NCI-H128 (cell line): ENCODE measurements at regions not wholly inside any gene's neighbourhood (a gene's known extent, or its start where the extent isn't known, plus 50 kb on each side); places are given as distances from the start of the nearest gene placed in this dataset.

ENCODE experiments used
- DNase-seq: peaks from one replicate; lab custom pipeline; 2025; ENCODE audit not compliant: unreplicated experiment; lab: John Stamatoyannopoulos, UW

DNA sequence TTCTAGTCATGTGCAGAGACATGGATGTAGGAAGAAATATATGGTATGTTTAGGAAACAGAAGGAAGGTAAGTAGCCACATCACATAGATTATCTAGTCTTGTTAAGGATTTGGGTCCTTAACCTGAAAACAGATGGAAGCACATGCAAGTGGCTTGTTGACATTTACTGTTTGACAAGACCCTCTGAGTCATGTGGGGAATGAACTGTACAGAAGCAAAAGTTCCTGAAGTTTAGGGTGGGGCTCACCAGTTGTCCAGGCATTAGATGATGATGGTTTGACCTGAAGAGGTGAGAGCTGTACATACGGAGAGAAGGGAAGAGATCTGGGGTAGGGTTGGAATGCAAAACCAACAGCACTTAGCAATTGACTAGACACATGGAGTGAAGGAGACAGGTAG lies 281.1 kb upstream of the GRIP1 start:
- DNase-seq, result no peak

DNA sequence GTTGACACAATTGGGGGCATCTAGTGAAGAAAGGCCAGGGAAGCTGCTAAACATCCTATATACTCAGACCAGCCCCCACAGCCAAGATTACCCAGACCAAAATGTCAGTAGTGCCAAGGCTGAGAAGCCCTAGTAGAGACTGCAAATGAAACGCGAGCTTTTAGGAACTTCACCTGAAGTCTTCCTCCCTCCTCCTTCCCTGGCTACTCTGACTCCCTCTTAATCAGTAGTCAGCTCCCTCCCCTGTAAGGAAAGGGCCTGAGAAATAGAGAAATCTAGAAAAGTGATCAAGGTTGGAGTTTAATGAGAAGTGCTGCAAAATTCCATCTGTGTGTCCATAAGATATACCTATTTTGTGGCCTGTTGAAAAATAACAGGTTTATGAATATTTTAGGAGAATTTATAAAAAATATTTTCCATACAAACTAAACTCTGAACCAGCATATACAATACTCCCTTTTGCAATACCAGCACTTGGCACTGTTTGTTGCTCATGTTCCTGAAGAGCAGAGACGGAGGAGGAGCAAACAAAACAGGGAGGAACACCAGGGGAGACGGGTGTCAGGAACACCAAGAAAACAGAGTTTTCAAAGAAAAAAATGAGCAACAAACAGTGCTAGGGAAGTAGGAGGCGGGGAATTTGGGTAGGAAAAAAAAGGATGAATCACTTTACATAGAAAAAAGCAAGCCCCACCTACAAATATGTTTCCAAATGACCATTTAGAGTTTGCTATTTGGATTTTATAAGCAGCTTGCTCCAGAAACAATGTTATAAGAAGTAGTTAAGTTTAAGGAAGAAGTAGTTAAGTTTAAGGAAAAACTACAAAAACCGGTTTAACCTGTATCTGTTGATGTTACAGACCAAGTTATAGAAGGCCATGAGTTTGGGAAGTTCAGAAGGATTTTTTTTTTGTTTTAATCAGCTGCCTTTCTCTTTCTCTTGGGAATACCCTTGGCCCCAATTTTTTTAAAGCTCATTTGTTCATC lies 282.1 kb upstream of the GRIP1 start:
- DNase-seq, result no peak

DNA sequence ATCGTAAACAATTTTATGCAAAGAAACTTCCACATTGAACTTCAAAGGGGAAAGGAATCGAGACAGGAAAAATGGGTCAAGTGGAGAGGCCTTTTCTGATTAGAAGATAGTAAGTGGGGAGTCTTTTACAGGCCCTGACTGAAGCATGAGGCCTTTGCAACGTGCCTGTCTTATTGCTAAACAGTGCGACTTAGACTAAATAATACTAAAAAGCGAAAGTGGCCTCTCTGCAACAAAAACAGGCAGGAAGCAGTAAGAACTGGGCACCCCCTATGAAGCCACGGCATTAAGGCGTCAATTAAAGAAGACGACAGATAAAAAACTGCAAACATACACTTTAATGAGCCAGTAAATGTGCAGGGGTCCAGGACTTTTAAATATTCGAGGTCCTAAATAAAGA lies 283.4 kb upstream of the GRIP1 start:
- DNase-seq, result no peak

DNA sequence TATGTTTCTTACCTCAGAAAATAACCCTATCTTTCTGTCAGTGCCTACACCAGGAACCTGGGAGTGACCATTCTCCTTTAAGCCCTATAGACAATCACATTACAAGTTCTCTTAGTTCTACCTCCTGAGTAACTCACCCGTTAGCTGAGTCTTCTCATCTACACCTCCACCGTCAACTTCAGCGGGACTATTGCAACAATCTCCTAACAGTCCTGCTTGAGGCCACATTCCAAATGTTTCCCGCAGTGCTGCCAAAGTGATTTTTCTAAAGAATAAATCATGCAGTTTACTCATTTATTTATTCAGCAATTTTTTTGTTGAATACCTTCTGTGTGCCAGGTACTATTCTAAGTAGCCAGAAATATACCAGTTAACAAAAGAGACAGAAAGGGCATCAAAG lies 285.0 kb upstream of the GRIP1 start:
- DNase-seq, result no peak

DNA sequence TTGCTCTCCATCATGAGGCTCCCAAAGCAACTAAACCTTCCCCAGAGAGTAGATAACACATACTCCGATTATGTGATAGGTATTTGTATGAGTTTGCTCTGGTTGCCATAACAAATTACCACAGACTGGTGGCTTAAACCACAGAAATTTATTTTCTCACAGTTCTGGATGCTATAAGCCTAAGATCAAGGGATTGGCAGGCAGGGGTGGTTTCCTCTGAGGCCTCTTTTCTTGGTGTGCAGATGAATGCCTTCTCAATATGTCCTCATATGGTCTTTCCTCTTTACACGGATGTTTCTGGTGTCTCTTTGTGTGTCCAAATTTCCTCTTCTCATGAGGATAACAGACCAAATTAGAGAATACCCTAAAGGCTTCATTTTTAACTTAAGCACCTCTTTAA lies 285.8 kb upstream of the GRIP1 start:
- DNase-seq, result no peak

DNA sequence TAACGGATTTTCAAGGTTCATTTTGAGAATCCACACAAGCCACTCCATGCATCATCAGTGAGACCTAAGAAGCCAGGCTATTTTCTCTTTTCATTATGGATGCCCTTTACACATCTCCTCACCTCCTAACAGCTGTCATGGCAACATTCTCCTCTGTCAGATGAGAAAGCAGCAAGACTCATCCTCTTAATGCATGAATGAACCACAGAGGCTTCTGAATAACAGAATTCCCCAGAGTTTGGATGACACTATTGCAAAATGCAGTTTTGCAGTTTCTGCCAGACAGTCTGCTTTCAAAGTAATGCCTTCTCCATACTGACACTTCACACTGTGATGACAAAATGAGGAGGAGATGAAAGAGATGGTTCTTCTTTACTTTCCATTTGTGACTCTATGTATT lies 286.7 kb upstream of the GRIP1 start:
- DNase-seq, result no peak

DNA sequence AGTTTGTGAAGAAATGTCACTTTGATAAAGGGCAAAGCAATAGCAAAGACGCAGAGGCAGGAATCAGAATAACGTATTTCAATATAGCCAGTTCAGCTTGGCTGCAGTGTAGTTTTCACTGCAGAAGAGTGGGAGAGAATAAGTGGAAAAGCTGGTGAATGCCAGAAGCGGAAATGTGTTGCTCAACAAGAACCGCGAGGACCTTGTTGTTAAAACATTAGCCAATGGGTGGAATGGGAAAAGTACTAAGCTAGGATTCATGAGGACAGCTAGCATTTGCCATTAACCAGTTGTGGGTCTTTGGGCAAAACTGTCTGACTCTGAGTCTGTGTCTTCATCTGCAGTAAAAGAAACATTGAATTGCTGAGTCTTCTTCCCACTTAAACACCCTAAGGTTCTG lies 292.9 kb upstream of the GRIP1 start:
- DNase-seq, result no peak

DNA sequence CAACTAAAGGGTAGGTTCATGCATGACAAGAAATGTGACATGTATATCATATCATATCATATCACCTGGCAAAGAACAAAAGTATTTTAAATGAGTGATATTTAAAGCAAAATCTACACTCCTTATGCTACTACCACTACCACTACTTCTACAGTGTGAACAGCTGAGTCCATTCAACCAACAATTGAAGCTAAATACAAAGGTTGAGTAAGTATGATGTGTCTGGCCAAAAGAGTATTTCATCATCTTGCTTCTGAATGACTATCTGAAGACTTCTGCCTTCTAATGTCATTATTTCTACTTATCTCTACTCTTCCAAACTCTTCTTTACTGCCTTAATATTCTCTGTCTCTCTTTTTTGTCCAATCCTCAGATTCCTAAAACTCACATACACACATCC lies 292.6 kb upstream of the CAND1 start:
- no peak for DNase-seq

DNA sequence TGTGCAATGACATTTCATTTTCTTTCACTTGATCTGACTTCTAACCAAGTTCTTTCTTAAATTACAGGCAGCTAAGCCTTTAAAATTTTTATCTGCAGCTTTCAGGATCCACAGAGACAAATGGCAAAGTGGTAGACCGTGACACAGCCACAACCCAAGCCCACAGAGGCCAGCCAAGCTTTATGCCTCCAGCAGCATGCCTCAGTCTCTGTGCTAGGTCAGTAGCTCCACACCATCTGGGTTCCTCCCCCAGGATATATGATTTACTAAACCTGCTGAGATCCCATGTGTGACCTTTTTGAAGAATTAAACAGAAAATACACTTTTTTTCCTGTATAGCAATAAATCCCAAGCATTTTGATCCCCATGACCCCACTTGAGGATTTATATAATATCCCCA lies 290.4 kb upstream of the CAND1 start:
- no peak for DNase-seq

DNA sequence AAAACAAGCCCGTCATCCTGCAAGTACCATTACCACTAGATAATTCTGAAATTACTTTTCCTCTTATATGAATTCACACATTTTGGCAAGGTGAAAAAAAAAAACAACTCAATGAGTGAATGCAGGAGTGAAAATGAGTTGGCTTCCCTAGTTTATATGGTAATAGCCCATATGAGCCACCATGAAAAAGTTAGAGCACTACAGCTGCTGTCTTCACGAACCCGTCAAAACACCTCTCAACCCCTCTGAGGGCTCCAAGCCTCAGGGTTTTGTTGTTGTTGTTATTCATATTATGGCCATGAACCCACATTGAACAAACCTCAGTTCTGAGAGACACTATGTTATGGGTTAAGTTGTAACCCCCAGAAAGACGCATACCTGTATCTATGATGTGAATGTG lies 289.9 kb upstream of the CAND1 start:
- DNase-seq, result no peak

DNA sequence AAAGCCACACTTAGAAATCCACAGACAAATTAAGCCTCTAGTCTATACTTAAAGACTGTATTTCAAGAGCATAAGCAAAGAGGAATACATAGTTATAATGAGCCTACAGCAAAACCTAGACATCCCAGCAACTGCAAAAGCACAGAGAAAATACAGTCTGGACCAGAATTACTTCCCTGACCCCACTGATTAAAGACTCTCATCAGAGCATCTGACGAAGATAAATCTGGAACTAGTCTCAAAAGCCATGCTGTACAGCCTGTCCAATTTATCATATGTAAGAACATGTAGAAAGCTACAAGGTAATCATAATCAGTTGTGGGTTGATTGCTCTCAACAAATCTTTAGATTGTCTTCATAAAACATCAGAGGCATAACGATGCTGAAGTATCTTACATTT lies 285.1 kb upstream of the CAND1 start:
- no peak for DNase-seq

DNA sequence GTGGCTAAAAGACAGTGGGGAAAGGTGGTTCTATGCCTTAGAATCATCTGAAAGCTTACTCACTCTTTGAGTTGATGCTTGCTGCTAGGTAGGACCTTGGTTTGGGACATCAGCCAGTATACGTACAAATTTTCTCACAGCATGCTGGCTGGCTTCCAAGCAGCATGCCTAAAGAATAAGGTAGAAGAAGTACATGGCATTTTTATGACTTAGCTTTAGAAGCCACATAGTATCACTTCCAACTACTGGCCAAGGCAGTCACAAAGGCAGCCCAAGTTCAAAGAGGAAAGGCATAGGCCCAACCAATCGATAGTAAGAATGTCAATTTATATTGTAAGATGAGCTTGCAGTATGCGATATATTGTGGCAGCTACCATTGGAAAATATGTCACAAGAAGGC lies 284.2 kb upstream of the CAND1 start:
- no peak for DNase-seq

DNA sequence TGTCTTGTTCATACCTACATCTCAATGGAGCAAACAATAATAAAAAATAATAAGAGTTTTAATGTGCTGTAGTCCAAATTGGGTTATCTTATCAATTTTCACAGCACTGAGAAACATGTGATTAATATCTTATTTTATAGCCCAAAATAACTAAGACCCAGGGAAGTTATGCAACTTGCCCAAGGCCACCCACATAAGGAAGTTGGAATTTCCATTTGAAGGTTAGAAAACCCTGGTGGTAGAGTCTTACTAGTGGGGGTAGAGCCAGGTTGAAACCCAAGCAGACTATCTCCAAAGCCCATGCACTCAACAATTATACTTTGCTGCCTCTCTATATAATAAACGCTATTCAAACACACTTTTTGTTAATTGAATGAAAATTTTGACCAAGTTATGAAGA lies 270.0 kb upstream of the CAND1 start:
- DNase-seq, result no peak

DNA sequence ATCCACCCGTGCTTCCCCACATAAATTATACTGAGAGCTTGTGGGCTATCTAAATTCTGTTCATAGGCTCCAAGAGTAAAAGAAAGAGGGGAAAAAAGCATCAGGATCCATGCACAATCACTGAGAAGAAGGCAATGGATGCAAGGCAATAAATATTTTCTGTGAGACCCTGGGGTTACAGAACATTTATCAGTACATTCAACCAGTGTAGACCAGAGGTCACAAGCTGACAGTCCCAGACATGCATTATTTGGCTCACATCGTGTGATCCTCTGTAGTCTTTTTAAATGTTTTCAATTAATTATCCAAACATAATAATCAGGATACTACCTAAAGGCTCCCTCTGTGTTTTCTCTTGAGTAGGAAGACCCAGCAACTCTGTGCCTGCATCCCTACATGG lies 267.9 kb upstream of the CAND1 start:
- DNase-seq, result no peak

DNA sequence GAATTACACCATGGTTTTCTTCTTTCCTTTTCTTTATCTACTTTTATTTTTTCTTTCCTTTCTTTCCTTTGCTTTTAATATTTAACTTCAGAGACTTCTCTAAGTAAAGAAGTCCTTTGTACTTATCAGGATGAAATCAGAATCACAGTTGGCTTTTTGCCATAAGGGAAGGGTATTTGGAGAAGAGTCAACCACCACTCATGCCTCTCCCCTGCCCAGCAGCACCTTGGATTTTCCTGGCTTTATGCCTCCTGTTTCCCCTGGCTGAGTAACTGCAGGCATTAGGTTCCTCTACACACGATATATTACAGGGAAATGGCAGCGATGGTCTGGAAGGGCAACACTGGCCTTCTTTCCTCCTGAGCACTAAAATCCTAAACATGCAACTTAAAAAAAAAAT lies 266.4 kb upstream of the CAND1 start:
- no peak for DNase-seq

DNA sequence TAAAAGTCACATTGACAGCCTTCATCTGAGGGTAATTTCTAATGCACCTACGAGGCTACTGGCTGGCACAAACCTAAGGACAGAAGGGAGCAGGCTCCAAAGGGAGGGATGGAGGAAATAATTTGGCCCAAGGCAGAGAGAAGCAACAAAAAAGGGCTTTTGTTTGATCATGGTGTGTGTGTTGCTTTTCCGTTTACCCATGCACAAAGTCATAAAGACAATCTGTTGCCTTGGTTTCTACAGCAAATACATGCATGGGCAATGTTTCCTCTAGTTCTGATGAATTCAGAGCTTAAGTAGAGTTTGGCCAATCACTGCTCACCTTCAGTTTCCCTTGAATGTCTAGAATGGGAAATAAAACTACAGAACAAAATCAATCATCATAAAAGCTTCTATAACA lies 262.5 kb upstream of the CAND1 start:
- DNase-seq, result no peak

DNA sequence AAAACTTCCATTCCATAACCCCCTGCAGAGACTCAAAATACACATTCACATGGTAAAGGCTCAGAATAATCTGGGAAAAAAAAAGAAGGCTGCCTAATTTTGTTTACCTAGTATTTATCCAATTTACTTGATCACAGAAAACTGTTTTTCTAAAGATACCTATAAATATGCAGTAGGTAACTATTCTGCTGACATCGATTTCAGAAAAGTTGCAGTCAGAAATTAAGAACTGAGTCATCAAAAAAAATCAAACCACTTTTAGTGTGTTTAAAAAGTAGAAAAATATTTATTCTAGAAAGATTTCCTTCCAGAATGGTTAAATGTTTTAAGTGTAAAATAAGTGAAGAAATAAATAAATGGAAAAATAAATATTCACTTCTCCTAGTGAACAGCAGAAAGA lies 254.5 kb upstream of the CAND1 start:
- no peak for DNase-seq

DNA sequence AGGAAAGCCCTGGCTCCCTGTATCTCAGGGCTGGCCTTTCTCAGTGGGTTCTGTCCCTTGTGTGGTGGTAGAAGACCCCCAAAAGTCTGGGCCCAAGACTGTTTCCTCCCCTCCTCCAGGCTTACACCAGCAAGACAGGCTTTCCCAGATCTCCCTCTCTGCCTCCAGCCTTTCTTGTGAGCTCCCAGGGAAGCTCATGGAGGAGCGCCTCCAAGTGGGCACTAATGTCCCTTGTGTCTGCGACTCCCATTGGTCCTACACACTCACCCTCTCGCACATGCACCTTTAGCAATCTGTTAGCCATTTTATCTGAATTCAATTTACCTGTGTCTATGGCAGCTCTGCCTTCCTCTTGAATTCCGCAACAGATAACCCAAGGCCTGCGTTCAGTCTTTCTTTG lies 251.1 kb upstream of the CAND1 start:
- DNase-seq, result no peak

DNA sequence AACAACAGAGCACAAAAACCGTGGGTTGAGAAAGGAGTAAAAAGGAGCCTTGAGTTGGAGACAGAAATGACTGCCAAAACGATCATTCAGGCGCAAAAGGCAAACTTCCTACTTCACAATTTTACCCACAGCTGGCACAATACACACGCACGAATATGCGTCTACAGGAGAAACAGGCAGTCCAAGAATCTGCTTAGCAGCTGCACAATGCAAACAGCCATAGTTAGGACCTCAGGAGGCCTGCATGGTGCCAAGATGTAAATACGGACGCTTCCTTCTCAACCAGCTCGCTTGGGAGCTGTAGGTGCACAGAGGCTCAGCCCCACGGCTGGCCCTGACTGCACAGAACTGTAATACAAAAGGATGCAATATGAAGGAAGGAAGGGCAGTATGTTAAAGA lies 250.1 kb upstream of the CAND1 start:
- DNase-seq, result no peak

DNA sequence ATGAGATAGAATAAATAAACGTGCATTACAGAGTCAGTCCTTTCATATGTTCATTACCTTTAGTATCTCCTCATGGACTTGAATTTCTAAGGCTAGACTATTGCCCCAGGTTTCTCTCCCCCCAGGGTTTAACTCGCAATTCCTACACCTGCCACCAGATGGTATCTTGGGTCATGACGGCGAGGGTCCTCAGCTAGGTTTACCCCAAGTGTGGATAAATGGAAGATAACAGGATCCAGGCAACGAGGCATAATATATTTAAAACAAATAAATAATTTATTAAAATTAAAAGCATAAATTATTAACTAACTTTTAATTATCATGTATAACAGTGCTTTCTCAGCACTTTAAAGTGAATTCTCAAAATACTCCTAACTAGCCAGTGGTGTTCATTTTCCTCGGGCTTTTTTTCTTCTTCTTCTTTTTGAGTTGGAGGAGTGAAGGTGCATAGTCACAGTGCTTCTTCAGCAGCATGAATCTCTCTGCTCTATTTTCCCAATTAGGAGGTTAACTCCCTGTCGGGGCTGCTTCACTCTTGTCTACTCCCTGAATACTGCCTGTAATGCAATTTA lies 243.5 kb upstream of the CAND1 start:
- peak; percentile 43 for DNase-seq

DNA sequence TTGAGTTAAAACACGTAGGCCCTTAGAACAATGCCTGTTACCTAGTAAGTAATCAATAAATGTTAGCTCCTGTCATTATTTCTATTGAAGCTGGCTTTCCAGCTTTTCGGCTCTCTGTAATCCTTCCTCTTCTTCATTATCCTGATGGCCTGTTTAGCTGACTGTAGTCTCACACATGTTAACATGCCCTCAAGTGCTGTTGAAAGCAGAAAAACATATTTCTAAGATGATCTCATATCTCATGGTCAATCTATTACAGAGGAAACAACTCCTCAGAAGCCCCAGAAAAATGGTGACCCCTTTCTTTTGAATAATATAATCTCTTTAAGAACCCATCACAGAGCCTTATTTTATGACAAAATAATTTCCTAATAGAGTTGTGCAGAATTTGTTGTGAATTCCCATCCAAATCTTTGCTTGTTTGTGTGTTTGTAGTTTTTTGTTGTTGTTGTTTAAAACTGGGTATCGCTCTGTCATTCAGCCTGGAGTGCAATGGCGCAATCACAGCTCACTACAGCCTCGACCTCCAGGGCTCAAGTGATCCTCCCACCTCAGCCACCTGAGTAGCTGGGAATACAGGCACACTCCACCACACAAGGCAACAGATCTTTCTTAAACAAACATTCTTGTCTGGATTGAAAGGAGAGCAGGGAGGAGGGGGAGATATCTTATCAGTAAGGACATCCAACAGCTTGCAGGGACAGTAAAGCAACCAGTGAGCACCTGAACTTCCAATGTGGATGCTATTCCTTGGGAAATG lies 242.5 kb upstream of the CAND1 start:
- no peak for DNase-seq

DNA sequence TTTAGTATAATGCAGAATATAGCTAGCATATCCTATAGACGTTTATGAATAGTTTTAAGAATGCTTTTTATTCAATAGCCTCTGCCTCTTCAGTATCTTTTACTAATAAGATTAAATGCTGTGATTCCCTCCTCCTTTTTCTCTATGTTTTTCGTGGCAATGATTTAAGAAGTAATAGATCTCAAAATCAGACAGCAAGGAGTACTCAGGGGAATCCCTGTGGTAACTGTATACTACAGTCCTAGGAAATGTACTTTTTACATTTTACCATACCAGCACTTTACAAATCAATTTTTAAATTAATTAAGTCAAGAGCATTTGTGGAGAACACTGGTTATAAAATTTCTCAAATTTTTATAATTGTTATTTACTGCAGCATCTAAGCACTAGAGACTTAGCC lies 240.6 kb upstream of the CAND1 start:
- DNase-seq, result no peak
